SK-N-MC (cell line): ENCODE measurements at regions not wholly inside any gene's neighbourhood (a gene's known extent, or its start where the extent isn't known, plus 50 kb on each side); places are given as distances from the start of the nearest gene placed in this dataset.
A peak's percentile ranks its signal among the peaks of the same experiment; 100 is the strongest.
"Not testable (repeated sequence)": the region's sequence is repeated elsewhere in the genome, so short reads cannot be mapped to it uniquely, and the experiment has no call there.

Experiments used
- DNase-seq: peaks from one replicate; pipeline ENCODE4 v3.0.0-alpha.2; 2011; ENCODE audit warnings: low read depth, low spot score
- H3K27ac ChIP-seq: fragments of 200-600 bp; sonication (generic); 2 replicates; pipeline ENCODE4 v1.5.1; 2016; ENCODE audit warnings: mixed run types
- H3K36me3 ChIP-seq: fragments of 200-600 bp; sonication (generic); 2 replicates; pipeline ENCODE4 v1.6.1; 2017; ENCODE audit warnings: antibody characterized with exemption, low read length, mixed read lengths; ENCODE audit not compliant: insufficient read depth
- H3K4me3 ChIP-seq: fragments of 200-600 bp; sonication (generic); 2 replicates; pipeline ENCODE4 v1.5.1; 2016
- H3K9ac ChIP-seq: fragments of 200-600 bp; sonication (generic); 2 replicates; pipeline ENCODE4 v1.8.0; 2017; ENCODE audit warnings: mixed run types, mixed read lengths; ENCODE audit not compliant: insufficient read length
- H3K9me3 ChIP-seq: fragments of 200-600 bp; sonication (generic); 2 replicates; pipeline ENCODE4 v1.6.1; 2017; ENCODE audit warnings: low read depth, mild to moderate bottlenecking, antibody characterized with exemption, low read length, moderate library complexity, mixed read lengths
- EZH2 ChIP-seq: fragments of 200-600 bp; sonication (generic); IDR thresholded peaks from one replicate; pipeline ENCODE4 v1.6.1; 2017; ENCODE audit warnings: antibody characterized with exemption
- FOXP2 ChIP-seq: optimal IDR thresholded peaks from 2 replicates; pipeline ENCODE3; 2011; ENCODE audit warnings: mild to moderate bottlenecking, moderate library complexity; ENCODE audit not compliant: insufficient read depth; ENCODE audit errors: extremely low read length, control extremely low read depth
- POLR2AphosphoS5 ChIP-seq: IDR thresholded peaks from 2 replicates; pipeline ENCODE4 v1.6.1; 2012; ENCODE audit warnings: mild to moderate bottlenecking, low read depth, low read length, borderline replicate concordance

- no peak overlapping the region for H3K9ac ChIP-seq
- H3K27ac ChIP-seq: peak overlapping the region; percentile 80
Measured at GRCh38 chr7:108650467-108650866, 80.8 kb downstream of the DNAJB9 start.

GRCh38 chr7:108652886-108653285 is 83.2 kb downstream of the DNAJB9 start:
- Histone ChIP-seq H3K36me3 (no peaks in the 10 kb centered on the region), H3K9me3 (no peaks in the 10 kb centered on the region), H3K9ac (no peak overlapping the region), H3K4me3 (no peak overlapping the region), H3K27ac (no peak overlapping the region)
- TF ChIP-seq EZH2 (no peak), POLR2AphosphoS5 (no peak), FOXP2 (no peak)
- no peak for DNase-seq

More at GRCh38 chr7:108650467-108650866, 80.8 kb downstream of the DNAJB9 start:
- no peak for DNase-seq
- no peaks in the 10 kb centered on the region for H3K9me3 ChIP-seq
- no peak for TF ChIP-seq FOXP2
- 0 out of 2 replicates have a peak overlapping the region, but pooled peaks have one; percentile 7 for H3K4me3 ChIP-seq
- no peaks in the 10 kb centered on the region for H3K36me3 ChIP-seq

GRCh38 chr7:108653526-108653925 is 83.9 kb downstream of the DNAJB9 start:
- no peak overlapping the region for H3K4me3 ChIP-seq
- H3K36me3 ChIP-seq: no peaks in the 10 kb centered on the region
- no peak overlapping the region for H3K9ac ChIP-seq
- TF ChIP-seq EZH2: no peak
- no peak for TF ChIP-seq FOXP2
- no peak for TF ChIP-seq POLR2AphosphoS5
- H3K27ac ChIP-seq: no peak overlapping the region
- no peaks in the 10 kb centered on the region for H3K9me3 ChIP-seq
- no peak for DNase-seq

- H3K9ac ChIP-seq, H3K4me3 ChIP-seq, DNase-seq: not testable (repeated sequence)
Measured at GRCh38 chr7:108657140-108657726, 87.6 kb downstream of the DNAJB9 start.

GRCh38 chr7:108659261-108659660 is 89.6 kb downstream of the DNAJB9 start:
- no peak for DNase-seq
- Histone ChIP-seq H3K9ac (no peak overlapping the region), H3K36me3 (no peaks in the 10 kb centered on the region), H3K27ac (peak overlapping the region; percentile 16; the same call in 1 of the 2 replicates), H3K4me3 (peak overlapping the region; percentile 3; the same call in 1 of the 2 replicates), H3K9me3 (no peaks in the 10 kb centered on the region)
- TF ChIP-seq FOXP2: no peak
- no peak for TF ChIP-seq EZH2
- TF ChIP-seq POLR2AphosphoS5: no peak

More at GRCh38 chr7:108657140-108657726, 87.6 kb downstream of the DNAJB9 start:
- not testable (repeated sequence) for H3K9me3 ChIP-seq, H3K36me3 ChIP-seq, H3K27ac ChIP-seq

- Histone ChIP-seq H3K4me3 (no peak overlapping the region), H3K27ac (peak overlapping the region; percentile 16; the same call in 1 of the 2 replicates), H3K9me3 (no peaks in the 10 kb centered on the region), H3K9ac (no peak overlapping the region), H3K36me3 (no peaks in the 10 kb centered on the region)
- no peak for DNase-seq
- TF ChIP-seq EZH2 (no peak), FOXP2 (no peak), POLR2AphosphoS5 (no peak)
Measured at GRCh38 chr7:108659867-108660266, 90.2 kb downstream of the DNAJB9 start.

- Histone ChIP-seq H3K9ac (no peak overlapping the region), H3K27ac (no peak overlapping the region), H3K36me3 (no peaks in the 10 kb centered on the region), H3K9me3 (no peaks in the 10 kb centered on the region), H3K4me3 (no peak overlapping the region)
- DNase-seq: no peak
- TF ChIP-seq EZH2 (no peak), POLR2AphosphoS5 (no peak), FOXP2 (no peak)
Measured at GRCh38 chr7:108660465-108660864, 90.8 kb downstream of the DNAJB9 start.

GRCh38 chr7:108662783-108663362 is 93.2 kb downstream of the DNAJB9 start:
- no peak for DNase-seq
- Histone ChIP-seq H3K27ac (peak overlapping the region; percentile 39; the same call in 1 of the 2 replicates), H3K9me3 (no peaks in the 10 kb centered on the region), H3K36me3 (no peaks in the 10 kb centered on the region), H3K4me3 (no peak overlapping the region), H3K9ac (no peak overlapping the region)
- TF ChIP-seq POLR2AphosphoS5 (no peak), EZH2 (no peak), FOXP2 (no peak)

GRCh38 chr7:108663701-108664100 is 94.0 kb downstream of the DNAJB9 start:
- Histone ChIP-seq H3K9ac (no peak overlapping the region), H3K27ac (no peak overlapping the region), H3K4me3 (no peak overlapping the region), H3K9me3 (no peaks in the 10 kb centered on the region), H3K36me3 (no peaks in the 10 kb centered on the region)
- no peak for DNase-seq
- TF ChIP-seq EZH2 (no peak), POLR2AphosphoS5 (no peak), FOXP2 (no peak)
